H9 (cell line): ENCODE measurements at regions not wholly inside any gene's neighbourhood (a gene's known extent, or its start where the extent isn't known, plus 50 kb on each side); places are given as distances from the start of the nearest gene placed in this dataset.

Experiments used
- DNase-seq: peaks from one replicate; pipeline ENCODE4 v3.0.0-alpha.2; 2017
- H2AFZ ChIP-seq: one replicate; pipeline ENCODE4 v1.6.1; 2013; ENCODE audit warnings: mild to moderate bottlenecking, low read length, control low read depth, moderate library complexity
- H2AK5ac ChIP-seq: 2 replicates; pipeline ENCODE4 v1.6.1; 2013; ENCODE audit warnings: low read length, control low read depth, mixed read lengths; ENCODE audit not compliant: insufficient read length
- H2BK120ac ChIP-seq: one replicate; pipeline ENCODE4 v1.6.1; 2013; ENCODE audit warnings: low read depth, mild to moderate bottlenecking, low read length, control low read depth, inconsistent platforms; ENCODE audit not compliant: poor library complexity, severe bottlenecking
- H2BK12ac ChIP-seq: 2 replicates; pipeline ENCODE4 v1.6.1; 2013; ENCODE audit warnings: low read length, control low read depth, mixed read lengths, low read depth; ENCODE audit not compliant: insufficient read length
- H2BK15ac ChIP-seq: 2 replicates; pipeline ENCODE4 v1.6.1; 2013; ENCODE audit warnings: low read depth, low read length, control low read depth
- H2BK20ac ChIP-seq: one replicate; pipeline ENCODE4 v1.6.1; 2013; ENCODE audit warnings: low read depth, mild to moderate bottlenecking, low read length, control low read depth, inconsistent platforms; ENCODE audit not compliant: poor library complexity, severe bottlenecking
- H2BK5ac ChIP-seq: 2 replicates; pipeline ENCODE4 v1.6.1; 2013; ENCODE audit warnings: low read length, control low read depth, mixed read lengths; ENCODE audit not compliant: insufficient read length
- H3K14ac ChIP-seq: 2 replicates; pipeline ENCODE4 v1.6.1; 2013; ENCODE audit warnings: low read length, control low read depth; ENCODE audit not compliant: insufficient read depth
- H3K18ac ChIP-seq: 2 replicates; pipeline ENCODE4 v1.6.1; 2013; ENCODE audit warnings: low read depth, mild to moderate bottlenecking, mixed read lengths, low read length, control low read depth; ENCODE audit not compliant: insufficient read length
- H3K23ac ChIP-seq: 2 replicates; pipeline ENCODE4 v1.6.1; 2013; ENCODE audit warnings: low read length, control low read depth, mixed read lengths, low read depth; ENCODE audit not compliant: insufficient read length
- H3K23me2 ChIP-seq: 2 replicates; pipeline ENCODE4 v1.6.1; 2013; ENCODE audit warnings: low read depth, mild to moderate bottlenecking, mixed read lengths, low read length, control low read depth; ENCODE audit not compliant: insufficient read length, poor library complexity, severe bottlenecking
- H3K27ac ChIP-seq: 2 replicates; pipeline ENCODE4 v1.5.1; 2013; ENCODE audit warnings: low read length, control low read depth, mixed read lengths, low read depth; ENCODE audit not compliant: insufficient read length
- H3K27me3 ChIP-seq: 2 replicates; pipeline ENCODE4 v1.6.1; 2013; ENCODE audit warnings: low read length, control low read depth, inconsistent platforms; ENCODE audit not compliant: insufficient read depth
- H3K4ac ChIP-seq: 2 replicates; pipeline ENCODE4 v1.6.1; 2013; ENCODE audit warnings: low read depth, mild to moderate bottlenecking, control low read depth, inconsistent platforms, low read length, moderate library complexity
- H3K4me1 ChIP-seq: 2 replicates; pipeline ENCODE4 v1.6.1; 2013; ENCODE audit warnings: low read length, control low read depth, inconsistent platforms; ENCODE audit not compliant: insufficient read depth
- H3K4me2 ChIP-seq: 2 replicates; pipeline ENCODE4 v1.6.1; 2013; ENCODE audit warnings: low read length, control low read depth, mixed read lengths; ENCODE audit not compliant: insufficient read length, insufficient read depth
- H3K56ac ChIP-seq: 2 replicates; pipeline ENCODE4 v1.6.1; 2013; ENCODE audit warnings: low read depth, mild to moderate bottlenecking, mixed read lengths, low read length, control low read depth; ENCODE audit not compliant: insufficient read length
- H3K79me1 ChIP-seq: 2 replicates; pipeline ENCODE4 v1.6.1; 2013; ENCODE audit warnings: low read depth, mild to moderate bottlenecking, moderate library complexity, low read length, control low read depth, inconsistent platforms; ENCODE audit not compliant: insufficient read depth, poor library complexity, severe bottlenecking
- H3K79me2 ChIP-seq: 2 replicates; pipeline ENCODE4 v1.6.1; 2013; ENCODE audit warnings: low read length, control low read depth, inconsistent platforms; ENCODE audit not compliant: insufficient read depth
- H3K9ac ChIP-seq: 2 replicates; pipeline ENCODE4 v1.6.1; 2013; ENCODE audit warnings: low read length, control low read depth, mixed read lengths; ENCODE audit not compliant: insufficient read length; ENCODE audit errors: extremely low read depth
- H3K9me3 ChIP-seq: one replicate; pipeline ENCODE4 v1.6.1; 2013; ENCODE audit warnings: low read depth, low read length, inconsistent platforms; ENCODE audit not compliant: control insufficient read depth
- H3T11ph ChIP-seq: one replicate; pipeline ENCODE4 v1.6.1; 2013; ENCODE audit warnings: mild to moderate bottlenecking, low read length, control low read depth, inconsistent platforms
- H4K20me1 ChIP-seq: one replicate; pipeline ENCODE4 v1.6.1; 2013; ENCODE audit not compliant: control insufficient read depth, insufficient read length, insufficient read depth
- H4K5ac ChIP-seq: 2 replicates; pipeline ENCODE4 v1.6.1; 2013; ENCODE audit warnings: low read depth, mild to moderate bottlenecking, mixed read lengths, low read length, control low read depth; ENCODE audit not compliant: insufficient read length
- H4K8ac ChIP-seq: replicated peaks from 2 replicates; pipeline ENCODE4 v1.6.1; 2013; ENCODE audit warnings: low read length, control low read depth, mixed read lengths, low read depth; ENCODE audit not compliant: insufficient read length
- H4K91ac ChIP-seq: 2 replicates; pipeline ENCODE4 v1.6.1; 2013; ENCODE audit warnings: low read depth, mild to moderate bottlenecking, moderate library complexity, mixed read lengths, low read length, control low read depth; ENCODE audit not compliant: insufficient read length
- H3K27ac Mint-ChIP-seq, 3 experiments: 2 replicates in 2 of 3; 3 replicates in 1 of 3; pipeline ENCODE4 v1.8.0; 2020 to 2021; ENCODE audit warnings: mixed read lengths in 3 of 3, mild to moderate bottlenecking in 1 of 3, moderate library complexity in 1 of 3
- H3K27me3 Mint-ChIP-seq: 2 replicates; pipeline ENCODE4 v1.8.0; 2021; ENCODE audit warnings: low read depth, mild to moderate bottlenecking, moderate library complexity, mixed read lengths
- H3K36me3 Mint-ChIP-seq, 3 experiments: 2 replicates in 2 of 3; 3 replicates in 1 of 3; pipeline ENCODE4 v1.8.0; 2020 to 2021; ENCODE audit warnings: low read depth in 3 of 3, mixed read lengths in 3 of 3; ENCODE audit not compliant: insufficient read depth in 1 of 3
- H3K4me1 Mint-ChIP-seq, 2 experiments: 2 replicates each; pipeline ENCODE4 v1.8.0; 2020; ENCODE audit warnings: mixed read lengths in 2 of 2
- H3K4me3 Mint-ChIP-seq, 2 experiments: 2 replicates in 1 of 2; 3 replicates in 1 of 2; pipeline ENCODE4 v1.8.0; 2020 to 2021; ENCODE audit warnings: mild to moderate bottlenecking in 2 of 2, mixed read lengths in 2 of 2, moderate library complexity in 1 of 2
- H3K9me3 Mint-ChIP-seq, 2 experiments: 2 replicates in 1 of 2; 3 replicates in 1 of 2; pipeline ENCODE4 v1.8.0; 2020; ENCODE audit warnings: mild to moderate bottlenecking in 2 of 2, mixed read lengths in 2 of 2, moderate library complexity in 1 of 2
- WGBS: extraction: QIAGEN DNeasy Blood & Tissue Kit; methylation state at CpG from one replicate; pipeline ENCODE4 v1.1.7; 2013; ENCODE audit warnings: missing lambda C conversion rate, low lambda C conversion rate, mixed read lengths; ENCODE audit not compliant: insufficient read length; ENCODE audit errors: extremely low coverage; 5-methylcytosine and 5-hydroxymethylcytosine counted together
- TF ChIP-seq, protein P1 (sequence below): fragments of 200-600 bp; sonication (generic); conservative IDR thresholded peaks from 3 replicates; pipeline ENCODE4 v1.8.0; 2021; ENCODE audit warnings: antibody characterized with exemption, mild to moderate bottlenecking

DNA sequence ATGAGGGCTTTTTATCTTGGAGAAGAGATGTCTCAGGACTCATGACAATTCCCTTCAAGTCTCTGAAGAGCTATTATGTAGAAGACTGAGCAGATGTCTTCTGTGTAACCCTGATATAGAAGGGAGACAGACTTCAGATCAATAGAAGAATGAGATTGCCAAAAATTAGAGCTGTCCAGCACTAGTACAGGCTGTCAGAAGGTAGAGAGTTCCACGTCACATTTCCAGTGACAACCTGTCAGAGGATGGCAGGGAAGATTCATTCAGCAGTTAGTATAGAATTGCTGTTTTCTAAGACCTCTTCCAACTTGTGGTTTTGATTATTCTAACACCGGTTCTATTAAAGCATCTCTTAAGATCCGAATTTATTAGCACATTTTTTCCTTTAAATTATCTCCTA is 520.6 kb downstream of the RBFOX1 start:
- no peaks in the 10 kb centered on the region for H3K79me1 ChIP-seq
- H3K4ac ChIP-seq = no peak overlapping the region
- H4K91ac ChIP-seq = no peak overlapping the region
- no peak overlapping the region for H2BK20ac ChIP-seq
- H2BK5ac ChIP-seq = no peak overlapping the region
- no peak overlapping the region for H3K23ac ChIP-seq
- H3K18ac ChIP-seq = no peak overlapping the region
- H3K4me1 Mint-ChIP-seq = peaks cover 4 to 5% of the 10 kb centered on the region in 2 experiments; a peak in 2 of 4 replicates
- no peak overlapping the region for H3K27ac Mint-ChIP-seq
- H4K20me1 ChIP-seq = no peaks in the 10 kb centered on the region
- no peak overlapping the region for H4K5ac ChIP-seq
- no peak overlapping the region for H2AK5ac ChIP-seq
- no peak overlapping the region for H3K9ac ChIP-seq
- no peaks in the 10 kb centered on the region for H3K9me3 Mint-ChIP-seq
- TF ChIP-seq, protein P1, sequence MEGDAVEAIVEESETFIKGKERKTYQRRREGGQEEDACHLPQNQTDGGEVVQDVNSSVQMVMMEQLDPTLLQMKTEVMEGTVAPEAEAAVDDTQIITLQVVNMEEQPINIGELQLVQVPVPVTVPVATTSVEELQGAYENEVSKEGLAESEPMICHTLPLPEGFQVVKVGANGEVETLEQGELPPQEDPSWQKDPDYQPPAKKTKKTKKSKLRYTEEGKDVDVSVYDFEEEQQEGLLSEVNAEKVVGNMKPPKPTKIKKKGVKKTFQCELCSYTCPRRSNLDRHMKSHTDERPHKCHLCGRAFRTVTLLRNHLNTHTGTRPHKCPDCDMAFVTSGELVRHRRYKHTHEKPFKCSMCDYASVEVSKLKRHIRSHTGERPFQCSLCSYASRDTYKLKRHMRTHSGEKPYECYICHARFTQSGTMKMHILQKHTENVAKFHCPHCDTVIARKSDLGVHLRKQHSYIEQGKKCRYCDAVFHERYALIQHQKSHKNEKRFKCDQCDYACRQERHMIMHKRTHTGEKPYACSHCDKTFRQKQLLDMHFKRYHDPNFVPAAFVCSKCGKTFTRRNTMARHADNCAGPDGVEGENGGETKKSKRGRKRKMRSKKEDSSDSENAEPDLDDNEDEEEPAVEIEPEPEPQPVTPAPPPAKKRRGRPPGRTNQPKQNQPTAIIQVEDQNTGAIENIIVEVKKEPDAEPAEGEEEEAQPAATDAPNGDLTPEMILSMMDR = no peak
- no peak overlapping the region for H3K27ac ChIP-seq
- no peak overlapping the region for H4K8ac ChIP-seq
- DNase-seq = no peak
- H3K14ac ChIP-seq = no peak overlapping the region
- no peaks in the 10 kb centered on the region for H3K79me2 ChIP-seq
- no peak overlapping the region for H2BK12ac ChIP-seq
- H2BK15ac ChIP-seq = no peak overlapping the region
- H3K27me3 ChIP-seq = no peaks in the 10 kb centered on the region
- H3K23me2 ChIP-seq = no peaks in the 10 kb centered on the region
- H3K4me2 ChIP-seq = no peak overlapping the region
- H3K9me3 ChIP-seq = no peaks in the 10 kb centered on the region
- H3K36me3 Mint-ChIP-seq = no peaks in the 10 kb centered on the region
- H3K4me1 ChIP-seq = no peaks in the 10 kb centered on the region
- H3K27me3 Mint-ChIP-seq = no peaks in the 10 kb centered on the region
- H2AFZ ChIP-seq = no peak overlapping the region
- no peak overlapping the region for H3K4me3 Mint-ChIP-seq
- H3K56ac ChIP-seq = no peak overlapping the region
- H3T11ph ChIP-seq = no peak overlapping the region
- H2BK120ac ChIP-seq = no peak overlapping the region
- no CpG with 5 or more reads among the region's 3 CpGs for WGBS
